ENCODE measurements at regions not wholly inside any gene's neighbourhood (a gene's known extent, or its start where the extent isn't known, plus 50 kb on each side); places are given as distances from the start of the nearest gene placed in this dataset.
"Not testable (repeated sequence)": the region's sequence is repeated elsewhere in the genome, so short reads cannot be mapped to it uniquely, and the experiment has no call there.

DNA sequence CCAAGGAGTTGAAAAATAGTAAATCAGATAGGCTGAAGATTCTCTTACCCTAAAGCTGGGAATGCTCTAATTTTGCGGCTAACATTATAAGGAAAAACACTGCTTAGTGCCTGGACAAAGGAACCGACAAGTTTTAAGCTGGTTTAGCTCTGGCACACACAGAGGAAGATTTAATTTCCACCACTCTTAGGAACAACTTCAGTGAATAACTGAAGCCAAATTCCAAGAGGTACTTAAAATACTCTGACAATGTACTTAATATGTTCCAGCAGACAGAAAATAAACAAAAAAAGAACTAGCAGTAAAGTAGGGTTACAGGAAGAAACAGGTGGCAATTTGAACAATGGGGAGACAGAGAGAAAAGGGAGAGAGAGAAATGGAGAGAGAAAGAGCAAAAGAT, 340.8 kb upstream of the NDST4 start:
- TF ChIP-seq, protein P1, sequence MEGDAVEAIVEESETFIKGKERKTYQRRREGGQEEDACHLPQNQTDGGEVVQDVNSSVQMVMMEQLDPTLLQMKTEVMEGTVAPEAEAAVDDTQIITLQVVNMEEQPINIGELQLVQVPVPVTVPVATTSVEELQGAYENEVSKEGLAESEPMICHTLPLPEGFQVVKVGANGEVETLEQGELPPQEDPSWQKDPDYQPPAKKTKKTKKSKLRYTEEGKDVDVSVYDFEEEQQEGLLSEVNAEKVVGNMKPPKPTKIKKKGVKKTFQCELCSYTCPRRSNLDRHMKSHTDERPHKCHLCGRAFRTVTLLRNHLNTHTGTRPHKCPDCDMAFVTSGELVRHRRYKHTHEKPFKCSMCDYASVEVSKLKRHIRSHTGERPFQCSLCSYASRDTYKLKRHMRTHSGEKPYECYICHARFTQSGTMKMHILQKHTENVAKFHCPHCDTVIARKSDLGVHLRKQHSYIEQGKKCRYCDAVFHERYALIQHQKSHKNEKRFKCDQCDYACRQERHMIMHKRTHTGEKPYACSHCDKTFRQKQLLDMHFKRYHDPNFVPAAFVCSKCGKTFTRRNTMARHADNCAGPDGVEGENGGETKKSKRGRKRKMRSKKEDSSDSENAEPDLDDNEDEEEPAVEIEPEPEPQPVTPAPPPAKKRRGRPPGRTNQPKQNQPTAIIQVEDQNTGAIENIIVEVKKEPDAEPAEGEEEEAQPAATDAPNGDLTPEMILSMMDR (IDR thresholded peaks at IDR 0.05; ENCODE audit: low read depth, low read length), result no peak
- no peak for DNase-seq (ENCODE audit: extremely low read depth, low read depth)

DNA sequence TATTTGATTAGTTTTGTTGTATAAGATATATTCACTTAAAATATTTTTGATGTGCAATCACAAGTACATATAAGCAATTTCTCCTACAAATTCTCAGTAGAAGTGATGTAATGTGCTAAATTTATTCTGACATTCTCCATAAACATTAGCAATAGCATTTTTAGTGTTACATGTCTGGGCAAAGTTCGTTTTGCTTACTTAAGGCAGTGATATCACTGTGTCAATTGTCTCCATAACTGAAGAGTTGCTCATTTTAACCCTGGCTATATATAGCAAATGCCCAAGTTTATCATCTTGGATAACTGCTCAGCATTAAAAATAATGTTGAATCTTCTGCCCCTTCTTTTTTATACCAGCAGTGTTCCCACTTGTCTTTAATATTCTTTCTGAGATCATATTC, 340.0 kb upstream of the NDST4 start:
- TF ChIP-seq, protein P1 (IDR thresholded peaks at IDR 0.05; ENCODE audit: low read depth, low read length), result no peak

DNA sequence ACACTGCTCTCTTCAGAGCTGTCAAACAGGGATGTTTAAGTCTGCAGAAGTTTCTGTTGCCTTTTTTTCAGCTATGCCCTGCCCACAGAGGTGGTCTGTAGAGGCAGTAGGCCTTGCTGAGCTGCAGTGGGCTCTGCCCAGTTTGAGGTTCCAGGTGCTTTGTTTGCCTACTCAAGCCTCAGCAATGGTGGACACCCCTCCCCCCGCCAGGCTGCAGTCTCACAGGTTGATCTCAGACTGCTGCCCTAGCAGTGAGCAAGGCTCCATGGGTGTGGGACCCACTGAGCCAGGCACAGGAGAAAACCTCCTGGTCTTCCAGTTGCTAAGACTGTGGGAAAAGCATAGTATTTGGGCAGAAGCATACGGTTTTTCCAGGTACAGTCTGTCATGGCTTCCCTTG, 338.8 kb upstream of the NDST4 start:
- not testable (repeated sequence) for DNase-seq (ENCODE audit: extremely low read depth, low read depth)

More for the DNA sequence above, 340.0 kb upstream of the NDST4 start:
- DNase-seq (ENCODE audit: extremely low read depth, low read depth), result no peak

DNA sequence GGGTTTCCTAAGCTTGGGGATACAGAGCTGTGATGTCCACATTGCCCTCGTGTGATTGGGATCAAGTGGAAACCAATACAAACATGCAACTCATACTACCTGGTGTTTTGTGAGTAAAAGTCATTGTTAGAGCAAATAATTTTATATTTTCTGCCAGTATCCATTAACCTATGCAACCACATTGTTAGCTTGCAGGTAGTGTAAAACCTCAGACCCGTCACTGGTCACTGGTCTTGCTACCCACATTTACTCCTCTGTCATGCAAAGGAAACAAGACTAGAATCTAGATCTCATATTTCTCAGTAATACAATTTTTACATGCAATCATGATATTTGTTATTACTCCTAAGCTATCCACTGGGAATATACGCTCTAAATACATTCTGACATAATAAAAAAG, 324.3 kb upstream of the NDST4 start:
- DNase-seq (ENCODE audit: extremely low read depth, low read depth), result no peak
- TF ChIP-seq, protein P1 (IDR thresholded peaks at IDR 0.05; ENCODE audit: low read depth, low read length), result no peak

DNA sequence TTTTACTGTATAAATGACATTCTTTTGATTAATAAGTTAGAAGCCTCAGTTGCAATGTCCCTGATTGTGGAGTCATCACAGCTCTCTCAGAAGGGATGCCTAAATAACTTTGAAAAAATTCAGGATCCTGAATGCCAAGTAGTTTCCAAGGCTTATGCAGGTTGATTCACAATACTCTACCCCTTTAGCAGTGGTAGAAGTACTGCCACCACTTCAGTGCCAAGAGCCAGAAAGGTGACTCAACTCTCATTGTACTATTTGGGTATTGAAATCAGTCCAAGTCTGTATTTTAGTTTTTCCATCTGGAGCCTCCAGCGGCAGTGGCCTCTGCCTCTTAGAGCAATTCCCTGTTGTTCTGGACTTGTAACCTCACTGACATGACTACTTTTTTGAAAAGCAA, 320.1 kb upstream of the NDST4 start:
- no peak for DNase-seq (ENCODE audit: extremely low read depth, low read depth)
- TF ChIP-seq, protein P1 (IDR thresholded peaks at IDR 0.05; ENCODE audit: low read depth, low read length), result no peak

DNA sequence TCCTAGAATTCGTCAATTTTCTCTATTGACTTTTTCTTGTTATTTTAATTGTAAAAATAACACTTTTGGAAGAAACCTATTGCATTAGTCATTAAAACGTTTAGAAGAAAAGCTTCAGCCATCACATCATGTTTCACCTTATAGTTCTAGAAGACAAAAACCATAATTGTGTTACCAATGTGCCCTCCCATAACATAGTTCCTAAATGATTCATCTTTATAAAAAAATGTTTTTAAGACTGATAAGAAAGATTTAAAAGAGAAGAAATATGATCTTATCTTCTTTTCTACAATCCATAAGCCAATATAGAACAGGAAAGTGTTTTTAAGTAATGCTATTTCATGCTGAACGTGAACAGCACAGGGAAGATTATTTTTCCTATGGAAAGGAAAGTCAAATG, 316.6 kb upstream of the NDST4 start:
- DNase-seq (ENCODE audit: extremely low read depth, low read depth), result no peak
- TF ChIP-seq, protein P1 (IDR thresholded peaks at IDR 0.05; ENCODE audit: low read depth, low read length), result no peak

DNA sequence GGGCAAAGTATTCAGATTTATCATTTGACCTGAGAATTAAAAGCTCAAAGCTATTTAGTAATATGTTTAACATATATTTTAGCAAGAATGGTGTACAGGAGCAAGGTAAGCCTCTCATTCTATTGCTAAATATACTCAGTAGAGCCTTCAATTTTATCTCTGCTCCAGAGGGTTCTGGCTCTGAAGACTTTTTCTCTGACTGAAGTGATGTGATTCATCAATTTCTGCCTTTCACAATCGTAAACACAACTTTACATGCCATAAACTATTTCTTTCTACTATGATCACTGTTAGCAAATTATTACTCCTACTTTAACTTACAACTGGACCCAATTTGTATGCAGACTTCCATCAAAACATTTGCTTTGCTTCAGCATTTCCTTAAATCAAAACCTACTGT, 315.0 kb upstream of the NDST4 start:
- no peak for DNase-seq (ENCODE audit: extremely low read depth, low read depth)
- TF ChIP-seq, protein P1 (IDR thresholded peaks at IDR 0.05; ENCODE audit: low read depth, low read length), result no peak

DNA sequence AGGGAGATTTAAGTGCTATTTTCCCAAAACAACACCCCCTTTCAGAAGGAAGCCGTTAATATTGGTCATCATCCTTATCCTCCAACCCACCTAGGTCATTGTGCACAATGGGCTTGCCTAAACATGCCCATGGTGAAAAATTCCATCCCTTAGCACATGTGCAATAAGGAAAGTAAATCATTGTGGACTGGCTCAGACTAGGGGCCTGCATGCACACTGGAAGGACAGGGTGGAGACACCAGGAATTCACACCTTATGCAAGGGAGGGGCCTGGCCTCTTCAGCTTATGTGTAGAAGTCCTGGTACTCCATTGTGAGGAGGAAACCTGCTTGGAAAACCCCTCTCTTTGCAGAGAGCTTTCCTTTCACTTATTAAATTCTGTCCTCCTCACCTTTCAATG, 311.4 kb upstream of the NDST4 start:
- TF ChIP-seq, protein P1 (IDR thresholded peaks at IDR 0.05; ENCODE audit: low read depth, low read length), result no peak
- no peak for DNase-seq (ENCODE audit: extremely low read depth, low read depth)
